ENCODE measurements at regions not wholly inside any gene's neighbourhood (a gene's known extent, or its start where the extent isn't known, plus 50 kb on each side); places are given as distances from the start of the nearest gene placed in this dataset.

GRCh38 chr18:10194592-10194991, 259.8 kb upstream of the APCDD1 start:
- Histone ChIP-seq H3K4me1 (no peaks in the 10 kb centered on the region), H3K4me3 (no peak overlapping the region), H3K27me3 (no peaks in the 10 kb centered on the region), H3K27ac (no peak overlapping the region), H3K9me3 (no peaks in the 10 kb centered on the region), H3K36me3 (no peaks in the 10 kb centered on the region)
- TF ChIP-seq CTCF (IDR thresholded peaks at IDR 0.05), result no peak
- no peak for DNase-seq (ENCODE audit: low spot score)

- no peaks in the 10 kb centered on the region for H3K9me3 ChIP-seq
- no peak overlapping the region for H3K4me3 ChIP-seq
- no peak for DNase-seq (ENCODE audit: low spot score)
- no peaks in the 10 kb centered on the region for H3K4me1 ChIP-seq
- H3K27ac ChIP-seq, result no peak overlapping the region
- no peak for TF ChIP-seq CTCF (IDR thresholded peaks at IDR 0.05)
- H3K27me3 ChIP-seq, result no peaks in the 10 kb centered on the region
- H3K36me3 ChIP-seq, result no peaks in the 10 kb centered on the region
These were observed 258.9 kb upstream of the APCDD1 start for GRCh38 chr18:10195529-10195928.

GRCh38 chr18:10197097-10197496, 257.3 kb upstream of the APCDD1 start:
- H3K9me3 ChIP-seq, result no peaks in the 10 kb centered on the region
- DNase-seq (ENCODE audit: low spot score), result no peak
- H3K4me3 ChIP-seq, result no peak overlapping the region
- H3K27ac ChIP-seq, result no peak overlapping the region
- TF ChIP-seq CTCF (IDR thresholded peaks at IDR 0.05), result no peak
- H3K27me3 ChIP-seq, result no peaks in the 10 kb centered on the region
- no peaks in the 10 kb centered on the region for H3K36me3 ChIP-seq
- H3K4me1 ChIP-seq, result no peaks in the 10 kb centered on the region

- Histone ChIP-seq H3K9me3 (no peaks in the 10 kb centered on the region), H3K27me3 (no peaks in the 10 kb centered on the region), H3K27ac (no peak overlapping the region), H3K4me3 (no peak overlapping the region), H3K36me3 (no peaks in the 10 kb centered on the region), H3K4me1 (no peaks in the 10 kb centered on the region)
- no peak for DNase-seq (ENCODE audit: low spot score)
- no peak for TF ChIP-seq CTCF (IDR thresholded peaks at IDR 0.05)
These were observed 253.2 kb upstream of the APCDD1 start for GRCh38 chr18:10201226-10201625.

- no peaks in the 10 kb centered on the region for H3K4me1 ChIP-seq
- no peak overlapping the region for H3K4me3 ChIP-seq
- no peak overlapping the region for H3K27ac ChIP-seq
- DNase-seq (ENCODE audit: low spot score), result no peak
- TF ChIP-seq CTCF (IDR thresholded peaks at IDR 0.05), result no peak
- no peaks in the 10 kb centered on the region for H3K27me3 ChIP-seq
- no peaks in the 10 kb centered on the region for H3K36me3 ChIP-seq
- H3K9me3 ChIP-seq, result no peaks in the 10 kb centered on the region
These were observed 252.8 kb upstream of the APCDD1 start for GRCh38 chr18:10201659-10202058.

GRCh38 chr18:10202845-10203321, 251.6 kb upstream of the APCDD1 start:
- no peak for DNase-seq (ENCODE audit: low spot score)
- Histone ChIP-seq H3K9me3 (no peaks in the 10 kb centered on the region), H3K27ac (no peak overlapping the region), H3K36me3 (no peaks in the 10 kb centered on the region), H3K4me3 (no peak overlapping the region), H3K4me1 (peaks cover 0 to 5% of the 10 kb centered on the region in 2 donors), H3K27me3 (no peaks in the 10 kb centered on the region)
- TF ChIP-seq CTCF (IDR thresholded peaks at IDR 0.05), result no peak
